ENCODE measurements at regions not wholly inside any gene's neighbourhood (a gene's known extent, or its start where the extent isn't known, plus 50 kb on each side); places are given as distances from the start of the nearest gene placed in this dataset.

GRCh38 chr15:97124790-97125189 lies 794.3 kb downstream of the NR2F2 start:
- Histone ChIP-seq H3K9me3 (ENCODE audit: control insufficient read depth, low read depth, low read length) (no peaks in the 10 kb centered on the region), H3K9ac (ENCODE audit: control insufficient read depth, extremely low read depth, insufficient read depth, low read length) (no peak overlapping the region), H3K4me2 (ENCODE audit: control insufficient read depth, extremely low read depth, insufficient read depth, low read depth, low read length) (no peak overlapping the region), H3K27me3 (ENCODE audit: control insufficient read depth, extremely low read depth, insufficient read depth, low read length) (no peaks in the 10 kb centered on the region), H3K4me1 (ENCODE audit: control insufficient read depth, extremely low read depth, insufficient read depth, low read length) (no peaks in the 10 kb centered on the region), H2AFZ (ENCODE audit: control insufficient read depth, low read length) (no peak overlapping the region), H4K20me1 (ENCODE audit: control insufficient read depth, extremely low read depth, insufficient read depth, low read length) (no peaks in the 10 kb centered on the region), H3K9me1 (ENCODE audit: control insufficient read depth, extremely low read depth, insufficient read depth, low read length) (no peaks in the 10 kb centered on the region), H3K36me3 (ENCODE audit: control insufficient read depth in 2 of 2, extremely low read depth in 1 of 2, insufficient read depth in 2 of 2, low read length in 2 of 2) (no peaks in the 10 kb centered on the region), H3K27ac (ENCODE audit: control insufficient read depth, insufficient read depth, low read length) (no peak overlapping the region), H3K4me3 (ENCODE audit: control insufficient read depth in 2 of 3, extremely low read depth in 1 of 3, insufficient read depth in 2 of 3, low read depth in 1 of 3, low read length in 3 of 3) (no peak overlapping the region), H3K79me2 (ENCODE audit: control insufficient read depth, insufficient read depth, low read length) (no peaks in the 10 kb centered on the region)
- DNase-seq (ENCODE audit: low read depth, low spot score) (no peak), FAIRE-seq (no peak)
- TF ChIP-seq CTCF (optimal IDR thresholded peaks at IDR 0.05 in 1 of 3, IDR thresholded peaks at IDR 0.05 in 1 of 3, conservative IDR thresholded peaks at IDR 0.05 in 1 of 3; ENCODE audit: extremely low read depth in 1 of 3, insufficient read depth in 2 of 3, low read length in 3 of 3) (no peak), EZH2 (IDR thresholded peaks at IDR 0.05; ENCODE audit: low read length) (no peak)
- dilution Hi-C loops (cut with MboI; ENCODE audit: extremely low pct_ligation_motif_present, low sequenced_read_pairs) = no loop called here

- Histone ChIP-seq H4K20me1 (ENCODE audit: control insufficient read depth, extremely low read depth, insufficient read depth, low read length) (no peaks in the 10 kb centered on the region), H3K4me1 (ENCODE audit: control insufficient read depth, extremely low read depth, insufficient read depth, low read length) (no peaks in the 10 kb centered on the region), H3K4me2 (ENCODE audit: control insufficient read depth, extremely low read depth, insufficient read depth, low read depth, low read length) (no peak overlapping the region), H3K9me1 (ENCODE audit: control insufficient read depth, extremely low read depth, insufficient read depth, low read length) (no peaks in the 10 kb centered on the region), H3K27ac (ENCODE audit: control insufficient read depth, insufficient read depth, low read length) (no peak overlapping the region), H3K9me3 (ENCODE audit: control insufficient read depth, low read depth, low read length) (no peaks in the 10 kb centered on the region), H3K27me3 (ENCODE audit: control insufficient read depth, extremely low read depth, insufficient read depth, low read length) (no peaks in the 10 kb centered on the region), H3K36me3 (ENCODE audit: control insufficient read depth in 2 of 2, extremely low read depth in 1 of 2, insufficient read depth in 2 of 2, low read length in 2 of 2) (no peaks in the 10 kb centered on the region), H3K9ac (ENCODE audit: control insufficient read depth, extremely low read depth, insufficient read depth, low read length) (no peak overlapping the region), H3K4me3 (ENCODE audit: control insufficient read depth in 2 of 3, extremely low read depth in 1 of 3, insufficient read depth in 2 of 3, low read depth in 1 of 3, low read length in 3 of 3) (no peak overlapping the region), H3K79me2 (ENCODE audit: control insufficient read depth, insufficient read depth, low read length) (no peaks in the 10 kb centered on the region), H2AFZ (ENCODE audit: control insufficient read depth, low read length) (no peak overlapping the region)
- dilution Hi-C loops (cut with MboI; ENCODE audit: extremely low pct_ligation_motif_present, low sequenced_read_pairs) = no loop called here
- no peak for FAIRE-seq
- no peak for DNase-seq (ENCODE audit: low read depth, low spot score)
- TF ChIP-seq EZH2 (IDR thresholded peaks at IDR 0.05; ENCODE audit: low read length) (no peak), CTCF (optimal IDR thresholded peaks at IDR 0.05 in 1 of 3, IDR thresholded peaks at IDR 0.05 in 1 of 3, conservative IDR thresholded peaks at IDR 0.05 in 1 of 3; ENCODE audit: extremely low read depth in 1 of 3, insufficient read depth in 2 of 3, low read length in 3 of 3) (no peak)
Measured at GRCh38 chr15:97126553-97127233, 796.2 kb downstream of the NR2F2 start.
